Stimulated activated naive B cell treated with anti-CD40 and anti-IgM and Interleukin-4, amounts not matched to agents 10 μg/mL and 1 μg/mL and 100 μg/mL, for 72 hours (primary cell): ENCODE measurements at regions not wholly inside any gene's neighbourhood (a gene's known extent, or its start where the extent isn't known, plus 50 kb on each side); places are given as distances from the start of the nearest gene placed in this dataset.

Experiments
- ATAC-seq, 2 donors: fragments of 150-1000 bp; cut with Tn5 transposase; replicated peaks; 2 replicates each; pipeline ENCODE4 v1.10.0; 2021; ENCODE audit warnings: moderate library complexity in 1 of 2
- DNase-seq: peaks from one replicate; pipeline ENCODE4 v3.0.0; 2021
- H3K27ac Mint-ChIP-seq: one replicate; pipeline ENCODE4 v1.8.0; 2022; ENCODE audit warnings: mild to moderate bottlenecking, mixed read lengths
- H3K27me3 Mint-ChIP-seq, 2 donors: one replicate each; pipeline ENCODE4 v1.8.0; 2022; ENCODE audit warnings: mixed read lengths in 2 of 2
- H3K36me3 Mint-ChIP-seq, 2 donors: one replicate each; pipeline ENCODE4 v1.8.0; 2022; ENCODE audit warnings: mixed read lengths in 2 of 2, mild to moderate bottlenecking in 1 of 2
- H3K4me1 Mint-ChIP-seq, 2 donors: one replicate each; pipeline ENCODE4 v1.8.0; 2022; ENCODE audit warnings: mixed read lengths in 2 of 2, mild to moderate bottlenecking in 1 of 2
- H3K4me3 Mint-ChIP-seq, 2 donors: one replicate each; pipeline ENCODE4 v1.8.0; 2022; ENCODE audit warnings: mild to moderate bottlenecking in 2 of 2, mixed read lengths in 2 of 2, moderate library complexity in 1 of 2
- H3K9me3 Mint-ChIP-seq, 2 donors: one replicate each; pipeline ENCODE4 v1.8.0; 2022; ENCODE audit warnings: mixed read lengths in 2 of 2, mild to moderate bottlenecking in 1 of 2

GRCh38 chr19:29086646-29087045 lies 126.3 kb downstream of the UQCRFS1 start:
- H3K9me3 Mint-ChIP-seq: peaks cover 3 to 6% of the 10 kb centered on the region in 2 donors
- DNase-seq (no peak), ATAC-seq (no peak)
- H3K4me3 Mint-ChIP-seq: no peak overlapping the region
- peaks cover 0 to 5% of the 10 kb centered on the region in 2 donors for H3K27me3 Mint-ChIP-seq
- no peaks in the 10 kb centered on the region for H3K36me3 Mint-ChIP-seq
- H3K4me1 Mint-ChIP-seq: no peaks in the 10 kb centered on the region
- no peak overlapping the region for H3K27ac Mint-ChIP-seq

- Mint-ChIP-seq H3K9me3 (peaks cover 3 to 6% of the 10 kb centered on the region in 2 donors), H3K27ac (no peak overlapping the region), H3K36me3 (no peaks in the 10 kb centered on the region), H3K4me3 (no peak overlapping the region), H3K27me3 (peaks cover 0 to 5% of the 10 kb centered on the region in 2 donors), H3K4me1 (no peaks in the 10 kb centered on the region)
- ATAC-seq (no peak), DNase-seq (no peak)
Observed at GRCh38 chr19:29086182-29086581, 126.8 kb downstream of the UQCRFS1 start.

GRCh38 chr19:29085630-29086029 lies 127.3 kb downstream of the UQCRFS1 start:
- no peaks in the 10 kb centered on the region for H3K4me1 Mint-ChIP-seq
- no peak overlapping the region for H3K4me3 Mint-ChIP-seq
- DNase-seq (no peak), ATAC-seq (no peak)
- H3K27me3 Mint-ChIP-seq: peaks cover 0 to 5% of the 10 kb centered on the region in 2 donors
- H3K27ac Mint-ChIP-seq: no peak overlapping the region
- H3K9me3 Mint-ChIP-seq: peaks cover 3 to 6% of the 10 kb centered on the region in 2 donors
- H3K36me3 Mint-ChIP-seq: no peaks in the 10 kb centered on the region

GRCh38 chr19:29085206-29085605 lies 127.7 kb downstream of the UQCRFS1 start:
- H3K9me3 Mint-ChIP-seq: peaks cover 3 to 6% of the 10 kb centered on the region in 2 donors
- peaks cover 0 to 5% of the 10 kb centered on the region in 2 donors for H3K27me3 Mint-ChIP-seq

GRCh38 chr19:29084266-29084665 lies 128.7 kb downstream of the UQCRFS1 start:
- no peak overlapping the region for H3K27ac Mint-ChIP-seq
- H3K36me3 Mint-ChIP-seq: no peaks in the 10 kb centered on the region
- no peaks in the 10 kb centered on the region for H3K4me1 Mint-ChIP-seq
- no peak overlapping the region for H3K4me3 Mint-ChIP-seq
- H3K9me3 Mint-ChIP-seq: peaks cover 3 to 6% of the 10 kb centered on the region in 2 donors
- DNase-seq (no peak), ATAC-seq (no peak)
- peaks cover 0 to 5% of the 10 kb centered on the region in 2 donors for H3K27me3 Mint-ChIP-seq

More at GRCh38 chr19:29085206-29085605, 127.7 kb downstream of the UQCRFS1 start:
- DNase-seq (no peak), ATAC-seq (no peak)
- Mint-ChIP-seq H3K27ac (no peak overlapping the region), H3K4me3 (no peak overlapping the region), H3K36me3 (no peaks in the 10 kb centered on the region), H3K4me1 (no peaks in the 10 kb centered on the region)

- Mint-ChIP-seq H3K9me3 (peaks cover 3 to 6% of the 10 kb centered on the region in 2 donors), H3K27me3 (peaks cover 0 to 5% of the 10 kb centered on the region in 2 donors), H3K4me1 (no peaks in the 10 kb centered on the region), H3K36me3 (no peaks in the 10 kb centered on the region), H3K4me3 (no peak overlapping the region), H3K27ac (no peak overlapping the region)
- no peak for DNase-seq
- no peak for ATAC-seq
Observed at GRCh38 chr19:29083863-29084262, 129.1 kb downstream of the UQCRFS1 start.

GRCh38 chr19:29079356-29080032 lies 133.5 kb downstream of the UQCRFS1 start:
- Mint-ChIP-seq H3K36me3 (no peaks in the 10 kb centered on the region), H3K4me1 (no peaks in the 10 kb centered on the region)
- DNase-seq: no peak

GRCh38 chr19:29076963-29077362 lies 136.0 kb downstream of the UQCRFS1 start:
- Mint-ChIP-seq H3K9me3 (no peaks in the 10 kb centered on the region), H3K27me3 (no peaks in the 10 kb centered on the region), H3K36me3 (no peaks in the 10 kb centered on the region), H3K4me1 (no peaks in the 10 kb centered on the region), H3K27ac (no peak overlapping the region), H3K4me3 (no peak overlapping the region)
- ATAC-seq (no peak), DNase-seq (no peak)

More at GRCh38 chr19:29079356-29080032, 133.5 kb downstream of the UQCRFS1 start:
- H3K4me3 Mint-ChIP-seq: no peak overlapping the region
- H3K27me3 Mint-ChIP-seq: peaks cover 0 to 4% of the 10 kb centered on the region in 2 donors
- no peaks in the 10 kb centered on the region for H3K9me3 Mint-ChIP-seq
- no peak for ATAC-seq
- H3K27ac Mint-ChIP-seq: no peak overlapping the region

GRCh38 chr19:29076161-29076560 lies 136.8 kb downstream of the UQCRFS1 start:
- DNase-seq (no peak), ATAC-seq (no peak)
- Mint-ChIP-seq H3K36me3 (no peaks in the 10 kb centered on the region), H3K27me3 (no peaks in the 10 kb centered on the region), H3K27ac (no peak overlapping the region), H3K9me3 (no peaks in the 10 kb centered on the region), H3K4me3 (no peak overlapping the region), H3K4me1 (no peaks in the 10 kb centered on the region)

GRCh38 chr19:29075149-29075548 lies 137.8 kb downstream of the UQCRFS1 start:
- H3K27me3 Mint-ChIP-seq: no peaks in the 10 kb centered on the region
- ATAC-seq: no peak
- no peaks in the 10 kb centered on the region for H3K9me3 Mint-ChIP-seq
- no peak overlapping the region for H3K27ac Mint-ChIP-seq
- H3K4me3 Mint-ChIP-seq: no peak overlapping the region
- H3K4me1 Mint-ChIP-seq: no peaks in the 10 kb centered on the region
- no peak for DNase-seq
- no peaks in the 10 kb centered on the region for H3K36me3 Mint-ChIP-seq

GRCh38 chr19:29074579-29074978 lies 138.4 kb downstream of the UQCRFS1 start:
- Mint-ChIP-seq H3K27me3 (no peaks in the 10 kb centered on the region), H3K9me3 (no peaks in the 10 kb centered on the region), H3K4me3 (no peak overlapping the region), H3K27ac (no peak overlapping the region), H3K36me3 (no peaks in the 10 kb centered on the region), H3K4me1 (no peaks in the 10 kb centered on the region)
- ATAC-seq (no peak), DNase-seq (no peak)

GRCh38 chr19:29067831-29068230 lies 145.1 kb downstream of the UQCRFS1 start:
- H3K27ac Mint-ChIP-seq: no peak overlapping the region
- H3K4me1 Mint-ChIP-seq: peaks cover 0 to 2% of the 10 kb centered on the region in 2 donors
- H3K27me3 Mint-ChIP-seq: no peaks in the 10 kb centered on the region
- no peak overlapping the region for H3K4me3 Mint-ChIP-seq
- DNase-seq (no peak), ATAC-seq (no peak)
- no peaks in the 10 kb centered on the region for H3K36me3 Mint-ChIP-seq
- H3K9me3 Mint-ChIP-seq: peaks cover 1 to 6% of the 10 kb centered on the region in 2 donors

- Mint-ChIP-seq H3K9me3 (peaks cover 1 to 10% of the 10 kb centered on the region in 2 donors), H3K4me1 (peaks cover 0 to 4% of the 10 kb centered on the region in 2 donors), H3K27ac (no peak overlapping the region), H3K27me3 (peaks cover 0 to 4% of the 10 kb centered on the region in 2 donors), H3K36me3 (no peaks in the 10 kb centered on the region), H3K4me3 (no peak overlapping the region)
- ATAC-seq (peak in 1 of 2 donors; percentile 16), DNase-seq (no peak)
Observed at GRCh38 chr19:29062475-29063435, 150.2 kb downstream of the UQCRFS1 start.

- DNase-seq (no peak), ATAC-seq (no peak)
- peaks cover 0 to 4% of the 10 kb centered on the region in 2 donors for H3K27me3 Mint-ChIP-seq
- no peak overlapping the region for H3K4me3 Mint-ChIP-seq
- no peak overlapping the region for H3K27ac Mint-ChIP-seq
- no peaks in the 10 kb centered on the region for H3K36me3 Mint-ChIP-seq
- H3K9me3 Mint-ChIP-seq: peaks cover 0 to 4% of the 10 kb centered on the region in 2 donors
- peaks cover 0 to 4% of the 10 kb centered on the region in 2 donors for H3K4me1 Mint-ChIP-seq
Observed at GRCh38 chr19:29060813-29061364, 152.1 kb downstream of the UQCRFS1 start.
